ENCODE measurements at regions not wholly inside any gene's neighbourhood (a gene's known extent, or its start where the extent isn't known, plus 50 kb on each side); places are given as distances from the start of the nearest gene placed in this dataset.

- DNase-seq (ENCODE audit: low read depth, low spot score) (no peak), FAIRE-seq (no peak)
- TF ChIP-seq MYC (IDR thresholded peaks at IDR 0.05; ENCODE audit: low read depth, low read length) (no peak), POLR2AphosphoS5 (IDR thresholded peaks at IDR 0.05; ENCODE audit: insufficient read depth, low read depth, low read length) (no peak), FOS (IDR thresholded peaks at IDR 0.05; ENCODE audit: borderline replicate concordance, insufficient read depth, low read length) (no peak), JUN (IDR thresholded peaks at IDR 0.05; ENCODE audit: borderline replicate concordance, insufficient read depth, insufficient read length, low read depth) (no peak), POLR2A (IDR thresholded peaks at IDR 0.05; ENCODE audit: low read depth, low read length) (no peak), EZH2 (IDR thresholded peaks at IDR 0.05; ENCODE audit: borderline replicate concordance, low read depth, low read length, severe bottlenecking) (no peak), CTCF (IDR thresholded peaks at IDR 0.05; ENCODE audit: extremely low read depth in 1 of 2, insufficient read depth in 1 of 2, low read depth in 1 of 2, low read length in 2 of 2) (no peak)
- TF ChIP-seq, protein P1, sequence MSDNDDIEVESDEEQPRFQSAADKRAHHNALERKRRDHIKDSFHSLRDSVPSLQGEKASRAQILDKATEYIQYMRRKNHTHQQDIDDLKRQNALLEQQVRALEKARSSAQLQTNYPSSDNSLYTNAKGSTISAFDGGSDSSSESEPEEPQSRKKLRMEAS (IDR thresholded peaks at IDR 0.05; ENCODE audit: insufficient read depth, insufficient read length) = no peak
- H2AFZ ChIP-seq (ENCODE audit: low read depth, low read length) = no peak overlapping the region
- POLR2A ChIA-PET = no interaction called here
- H3K27ac ChIP-seq (ENCODE audit: insufficient read depth, low read depth, low read length) = no peak overlapping the region
- BruUV-seq (replicated peaks) = no TSS peak
- no peaks in the 10 kb centered on the region for H3K27me3 ChIP-seq (ENCODE audit: control insufficient read depth in 2 of 2, insufficient read depth in 2 of 2, low read length in 2 of 2)
- no peak overlapping the region for H3K4me3 ChIP-seq (replicated peaks in 1 of 3; ENCODE audit: insufficient read depth in 1 of 3, low read depth in 1 of 3, low read length in 3 of 3)
- dilution Hi-C loops (cut with MboI; ENCODE audit: extremely low pct_ligation_motif_present, low sequenced_read_pairs) = no loop called here
- H3K36me3 ChIP-seq (ENCODE audit: control insufficient read depth in 2 of 2, extremely low read depth in 1 of 2, insufficient read depth in 2 of 2, low read length in 2 of 2) = no peaks in the 10 kb centered on the region
- H3K9me1 ChIP-seq (replicated peaks; ENCODE audit: control insufficient read depth, extremely low read depth, insufficient read depth, low read length) = no peaks in the 10 kb centered on the region
- CTCF ChIA-PET = no interaction called here
- no peaks in the 10 kb centered on the region for H3K4me1 ChIP-seq (ENCODE audit: control insufficient read depth, extremely low read depth, insufficient read depth, low read length)
- no peak overlapping the region for H3K4me2 ChIP-seq (ENCODE audit: insufficient read depth, low read length)
- no peaks in the 10 kb centered on the region for H4K20me1 ChIP-seq (replicated peaks; ENCODE audit: control insufficient read depth, extremely low read depth, insufficient read depth, low read length)
- H3K79me2 ChIP-seq (ENCODE audit: control insufficient read depth, insufficient read depth, low read length) = no peaks in the 10 kb centered on the region
- intact Hi-C loops (cut with micrococcal nuclease) = no loop called here
- no peak overlapping the region for H3K9ac ChIP-seq (replicated peaks; ENCODE audit: extremely low read depth, insufficient read depth, low read length)
- H3K9me3 ChIP-seq (replicated peaks; ENCODE audit: control insufficient read depth, insufficient read depth, low read length) = no peaks in the 10 kb centered on the region
Observed at GRCh38 chr2:20553580-20553979, 97.3 kb downstream of the HS1BP3 start.

Measured in endothelial cell of umbilical vein (primary cell).